ENCODE measurements at regions not wholly inside any gene's neighbourhood (a gene's known extent, or its start where the extent isn't known, plus 50 kb on each side); places are given as distances from the start of the nearest gene placed in this dataset.

DNA sequence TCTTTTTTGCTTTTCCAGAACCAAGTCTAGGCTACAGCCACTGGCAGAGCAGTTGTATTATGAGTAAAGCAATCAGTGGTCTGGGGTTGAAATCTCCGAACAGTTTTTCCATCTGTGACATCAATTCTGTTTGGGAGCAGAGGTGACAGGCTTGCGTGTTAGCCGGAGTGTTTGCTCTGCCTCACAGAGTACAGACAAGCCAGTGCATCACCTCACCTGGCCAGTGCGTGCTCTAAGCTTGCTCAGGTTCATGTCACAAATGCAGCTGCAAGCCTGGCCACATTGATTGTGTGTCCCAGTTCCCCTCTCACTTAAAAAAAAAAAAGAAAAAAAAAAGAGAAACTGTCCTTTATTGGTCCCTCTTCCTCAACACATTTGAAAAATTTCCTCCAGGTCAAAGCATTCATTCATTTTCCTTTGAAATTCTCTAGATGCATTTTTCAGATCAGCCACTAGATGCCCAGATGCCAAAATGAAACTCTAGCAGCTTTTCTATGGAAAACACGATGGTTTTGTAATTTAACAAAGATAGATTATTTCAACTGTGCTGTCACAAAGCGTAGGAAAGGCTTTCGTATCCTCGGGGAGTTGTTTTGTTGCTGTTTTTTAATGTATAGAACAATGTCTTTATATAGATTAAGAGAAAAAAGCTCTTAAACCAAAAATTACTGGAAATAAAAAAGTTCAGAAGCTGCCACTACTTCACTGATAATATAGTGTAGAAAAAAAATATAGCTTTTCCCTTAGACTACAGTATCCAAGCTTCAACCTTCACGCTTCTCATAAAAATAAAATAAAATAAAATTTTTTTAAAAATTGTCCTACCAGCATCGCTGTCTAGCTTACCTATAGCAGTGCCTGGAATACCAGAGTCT, 585.5 kb downstream of the TLE1 start:
- TF ChIP-seq, protein P1, sequence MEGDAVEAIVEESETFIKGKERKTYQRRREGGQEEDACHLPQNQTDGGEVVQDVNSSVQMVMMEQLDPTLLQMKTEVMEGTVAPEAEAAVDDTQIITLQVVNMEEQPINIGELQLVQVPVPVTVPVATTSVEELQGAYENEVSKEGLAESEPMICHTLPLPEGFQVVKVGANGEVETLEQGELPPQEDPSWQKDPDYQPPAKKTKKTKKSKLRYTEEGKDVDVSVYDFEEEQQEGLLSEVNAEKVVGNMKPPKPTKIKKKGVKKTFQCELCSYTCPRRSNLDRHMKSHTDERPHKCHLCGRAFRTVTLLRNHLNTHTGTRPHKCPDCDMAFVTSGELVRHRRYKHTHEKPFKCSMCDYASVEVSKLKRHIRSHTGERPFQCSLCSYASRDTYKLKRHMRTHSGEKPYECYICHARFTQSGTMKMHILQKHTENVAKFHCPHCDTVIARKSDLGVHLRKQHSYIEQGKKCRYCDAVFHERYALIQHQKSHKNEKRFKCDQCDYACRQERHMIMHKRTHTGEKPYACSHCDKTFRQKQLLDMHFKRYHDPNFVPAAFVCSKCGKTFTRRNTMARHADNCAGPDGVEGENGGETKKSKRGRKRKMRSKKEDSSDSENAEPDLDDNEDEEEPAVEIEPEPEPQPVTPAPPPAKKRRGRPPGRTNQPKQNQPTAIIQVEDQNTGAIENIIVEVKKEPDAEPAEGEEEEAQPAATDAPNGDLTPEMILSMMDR (IDR thresholded peaks at IDR 0.05; ENCODE audit: low read length), result no peak; the same call in 1 of the 2 replicates
- TF ChIP-seq EZH2phosphoT487 (IDR thresholded peaks at IDR 0.05; ENCODE audit: low read length), result no peak
